Stimulated activated naive B cell treated with anti-CD40 and anti-IgM and Interleukin-4, amounts not matched to agents 10 μg/mL and 1 μg/mL and 100 μg/mL, for 72 hours (primary cell): ENCODE measurements at regions not wholly inside any gene's neighbourhood (a gene's known extent, or its start where the extent isn't known, plus 50 kb on each side); places are given as distances from the start of the nearest gene placed in this dataset.

Experiments used
- ATAC-seq, 2 donors: fragments of 150-1000 bp; cut with Tn5 transposase; replicated peaks; 2 replicates each; pipeline ENCODE4 v1.10.0; 2021; ENCODE audit warnings: moderate library complexity in 1 of 2
- DNase-seq: peaks from one replicate; pipeline ENCODE4 v3.0.0; 2021
- H3K27ac Mint-ChIP-seq: one replicate; pipeline ENCODE4 v1.8.0; 2022; ENCODE audit warnings: mild to moderate bottlenecking, mixed read lengths
- H3K27me3 Mint-ChIP-seq, 2 donors: one replicate each; pipeline ENCODE4 v1.8.0; 2022; ENCODE audit warnings: mixed read lengths in 2 of 2
- H3K36me3 Mint-ChIP-seq, 2 donors: one replicate each; pipeline ENCODE4 v1.8.0; 2022; ENCODE audit warnings: mixed read lengths in 2 of 2, mild to moderate bottlenecking in 1 of 2
- H3K4me1 Mint-ChIP-seq, 2 donors: one replicate each; pipeline ENCODE4 v1.8.0; 2022; ENCODE audit warnings: mixed read lengths in 2 of 2, mild to moderate bottlenecking in 1 of 2
- H3K4me3 Mint-ChIP-seq, 2 donors: one replicate each; pipeline ENCODE4 v1.8.0; 2022; ENCODE audit warnings: mild to moderate bottlenecking in 2 of 2, mixed read lengths in 2 of 2, moderate library complexity in 1 of 2
- H3K9me3 Mint-ChIP-seq, 2 donors: one replicate each; pipeline ENCODE4 v1.8.0; 2022; ENCODE audit warnings: mixed read lengths in 2 of 2, mild to moderate bottlenecking in 1 of 2

DNA sequence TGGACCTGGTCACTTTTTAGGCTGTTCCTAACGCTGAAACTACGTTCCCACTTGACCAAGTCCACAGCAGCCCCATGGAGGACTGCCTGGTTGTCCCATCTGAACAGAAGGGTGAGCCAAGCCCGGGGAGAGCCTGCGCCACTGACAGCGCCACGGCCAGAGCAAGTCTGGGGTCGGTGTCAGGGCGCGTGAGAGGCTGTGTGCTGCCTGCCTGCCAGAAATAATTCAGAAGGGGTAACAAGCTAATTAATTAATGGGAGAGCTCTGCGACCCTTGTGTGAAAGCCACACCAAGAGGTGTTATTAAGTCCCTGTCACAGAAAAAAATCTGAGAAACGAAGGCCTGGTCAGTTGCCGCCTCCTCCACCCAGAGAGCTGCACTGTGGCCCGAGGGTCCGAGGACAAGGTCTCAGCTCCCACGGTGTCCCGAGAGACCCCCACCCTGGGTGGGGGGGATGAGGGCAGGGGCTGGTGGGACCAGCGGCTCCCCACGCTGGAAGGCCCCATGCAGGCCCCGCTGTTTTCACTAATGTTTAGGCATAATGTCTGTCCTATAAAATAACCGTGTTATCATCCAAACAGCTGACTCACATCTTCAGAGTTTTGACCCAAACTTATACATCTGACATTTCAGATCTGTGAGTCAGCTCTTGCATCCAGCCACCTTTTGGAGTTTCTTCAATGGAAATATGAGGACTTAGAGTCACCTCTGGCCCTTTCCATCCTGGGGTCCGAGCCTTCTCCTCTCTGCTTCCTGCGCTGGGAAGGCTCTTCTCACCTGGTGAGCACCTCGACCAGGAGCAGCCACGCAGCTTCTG, 58.5 kb downstream of the DLL1 start:
- H3K36me3 Mint-ChIP-seq: no peaks in the 10 kb centered on the region
- H3K4me3 Mint-ChIP-seq: no peak overlapping the region

GRCh38 chr6:170231293-170232185, 59.3 kb downstream of the DLL1 start:
- Mint-ChIP-seq H3K9me3 (no peaks in the 10 kb centered on the region), H3K4me1 (no peaks in the 10 kb centered on the region), H3K4me3 (no peak overlapping the region), H3K36me3 (no peaks in the 10 kb centered on the region), H3K27me3 (peaks cover 0 to 4% of the 10 kb centered on the region in 2 donors), H3K27ac (no peak overlapping the region)
- DNase-seq (no peak), ATAC-seq (no peak)

More for the DNA sequence above, 58.5 kb downstream of the DLL1 start:
- Mint-ChIP-seq H3K4me1 (no peaks in the 10 kb centered on the region), H3K27ac (no peak overlapping the region), H3K27me3 (peaks cover 0 to 4% of the 10 kb centered on the region in 2 donors), H3K9me3 (no peaks in the 10 kb centered on the region)
- DNase-seq (no peak), ATAC-seq (no peak)

DNA sequence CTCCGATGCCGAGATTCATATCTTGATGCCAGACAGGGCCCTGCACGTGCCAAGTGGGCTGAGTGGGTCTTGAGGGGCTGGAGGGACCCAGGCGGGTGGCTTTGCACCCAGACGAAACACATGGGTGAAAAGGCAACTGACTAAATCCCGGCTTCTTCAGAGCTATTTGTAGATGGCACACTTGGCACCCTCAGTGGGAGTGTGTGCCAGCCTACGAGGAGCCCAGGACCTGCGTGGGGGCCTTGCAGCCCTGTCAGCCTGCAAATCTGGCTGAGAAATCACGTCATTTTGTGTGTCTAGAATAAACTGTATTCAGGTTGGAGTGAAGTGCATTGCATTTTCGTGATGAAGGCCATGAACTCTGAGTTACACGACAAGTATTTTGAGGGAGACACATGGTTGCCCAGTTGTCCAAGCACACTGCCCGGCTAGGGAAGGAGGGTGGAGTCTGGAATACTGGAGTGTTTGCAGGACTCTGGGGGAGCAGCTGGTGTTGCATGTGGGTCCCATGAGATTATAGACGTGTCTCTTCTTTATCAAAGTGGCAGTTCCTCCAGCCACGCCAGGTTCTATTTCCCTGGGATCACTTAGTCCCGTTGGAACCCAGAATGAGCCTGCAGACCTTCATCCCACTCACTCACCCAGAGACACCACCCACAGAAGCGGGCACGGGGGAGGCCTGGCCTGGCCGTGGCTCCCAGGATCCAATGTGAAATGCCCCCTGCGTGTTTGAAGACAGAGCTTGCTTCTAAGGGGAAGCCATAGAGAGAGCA, 60.2 kb downstream of the DLL1 start:
- Mint-ChIP-seq H3K27me3 (peaks cover 0 to 4% of the 10 kb centered on the region in 2 donors), H3K4me1 (no peaks in the 10 kb centered on the region)
- no peak for ATAC-seq

GRCh38 chr6:170229851-170230519, 60.9 kb downstream of the DLL1 start:
- H3K36me3 Mint-ChIP-seq: no peaks in the 10 kb centered on the region
- H3K27me3 Mint-ChIP-seq: peaks cover 0 to 4% of the 10 kb centered on the region in 2 donors
- no peak overlapping the region for H3K4me3 Mint-ChIP-seq
- DNase-seq: no peak
- no peaks in the 10 kb centered on the region for H3K4me1 Mint-ChIP-seq
- ATAC-seq: no peak
- no peak overlapping the region for H3K27ac Mint-ChIP-seq
- H3K9me3 Mint-ChIP-seq: no peaks in the 10 kb centered on the region

More for the DNA sequence above, 60.2 kb downstream of the DLL1 start:
- H3K9me3 Mint-ChIP-seq: no peaks in the 10 kb centered on the region
- H3K36me3 Mint-ChIP-seq: no peaks in the 10 kb centered on the region
- DNase-seq: no peak
- no peak overlapping the region for H3K27ac Mint-ChIP-seq
- no peak overlapping the region for H3K4me3 Mint-ChIP-seq

DNA sequence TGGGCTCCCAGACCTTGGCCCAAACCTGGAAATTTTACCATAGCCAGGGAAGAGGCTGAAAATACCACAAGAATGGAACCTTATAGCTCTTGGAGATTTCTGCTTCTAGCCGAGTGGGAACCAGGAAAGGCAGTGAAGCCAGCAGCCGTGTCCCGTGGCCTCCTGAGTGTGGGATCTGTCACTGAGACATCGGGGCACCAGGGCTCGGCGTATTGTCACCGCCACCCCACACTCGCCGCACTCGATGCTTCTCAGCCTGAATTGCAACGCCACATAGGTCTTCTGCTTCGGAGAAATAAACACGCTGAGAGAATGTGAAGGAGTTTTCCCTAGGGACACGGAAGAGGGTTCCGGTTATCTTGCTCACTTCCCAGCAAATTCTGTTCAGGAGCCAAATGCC, 61.5 kb downstream of the DLL1 start:
- no peaks in the 10 kb centered on the region for H3K4me1 Mint-ChIP-seq
- H3K27ac Mint-ChIP-seq: no peak overlapping the region
- no peaks in the 10 kb centered on the region for H3K36me3 Mint-ChIP-seq
- ATAC-seq (no peak), DNase-seq (no peak)
- no peaks in the 10 kb centered on the region for H3K9me3 Mint-ChIP-seq
- peaks cover 0 to 4% of the 10 kb centered on the region in 2 donors for H3K27me3 Mint-ChIP-seq
- no peak overlapping the region for H3K4me3 Mint-ChIP-seq

- H3K4me3 Mint-ChIP-seq: no peak overlapping the region
- no peaks in the 10 kb centered on the region for H3K4me1 Mint-ChIP-seq
- no peak overlapping the region for H3K27ac Mint-ChIP-seq
- ATAC-seq (no peak), DNase-seq (no peak)
- peaks cover 0 to 4% of the 10 kb centered on the region in 2 donors for H3K27me3 Mint-ChIP-seq
- no peaks in the 10 kb centered on the region for H3K36me3 Mint-ChIP-seq
- H3K9me3 Mint-ChIP-seq: no peaks in the 10 kb centered on the region
Observed at GRCh38 chr6:170228946-170229310, 62.0 kb downstream of the DLL1 start.

DNA sequence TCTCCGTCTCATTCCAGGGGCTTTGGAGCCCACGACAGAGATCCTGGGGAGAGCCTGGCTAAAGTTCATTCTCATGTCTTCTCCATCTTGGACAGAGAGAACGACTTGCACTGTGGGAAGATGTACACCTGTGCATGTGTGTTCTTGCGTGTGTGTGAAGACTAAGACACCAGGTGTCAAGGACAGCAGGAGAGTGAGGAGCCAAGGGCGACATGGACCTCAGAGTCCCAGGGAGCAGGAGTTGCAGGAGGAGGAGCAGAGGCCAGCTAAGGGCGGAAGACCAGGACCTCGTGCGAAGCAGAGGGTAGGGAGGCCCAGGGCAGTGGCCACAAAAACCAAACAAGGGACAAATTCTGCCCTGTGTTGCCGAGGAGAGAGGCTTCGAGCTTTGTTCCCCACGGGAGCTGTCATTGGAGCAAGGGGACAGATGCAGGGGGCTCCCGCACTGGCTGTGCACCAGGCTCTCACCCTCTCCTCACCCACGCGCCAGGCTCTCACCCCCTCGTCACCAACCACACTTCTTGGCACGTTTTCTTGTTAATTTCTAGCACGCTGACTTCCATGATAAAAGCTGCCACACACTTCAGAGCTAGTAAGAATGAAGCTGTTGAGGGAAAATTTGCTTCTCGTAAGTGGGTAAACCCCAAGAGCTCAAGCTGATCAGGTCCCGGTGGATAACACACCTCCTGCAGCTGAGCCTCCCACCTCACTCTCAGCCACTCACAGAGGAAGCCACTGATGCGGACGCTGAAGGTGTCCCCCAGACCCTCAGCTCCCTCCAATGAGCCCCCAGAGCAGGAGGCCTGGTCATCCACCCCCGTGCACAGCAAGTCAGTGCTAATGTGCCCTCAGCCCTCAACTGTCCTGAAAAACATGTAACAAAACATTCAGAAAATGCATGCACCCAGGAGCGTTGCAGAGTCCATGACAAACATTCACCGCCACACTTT, 62.6 kb downstream of the DLL1 start:
- Mint-ChIP-seq H3K4me3 (no peak overlapping the region), H3K27ac (no peak overlapping the region), H3K36me3 (no peaks in the 10 kb centered on the region), H3K9me3 (no peaks in the 10 kb centered on the region), H3K27me3 (peaks cover 0 to 1% of the 10 kb centered on the region in 2 donors), H3K4me1 (peaks cover 0 to under 1% of the 10 kb centered on the region in 2 donors)
- no peak for DNase-seq
- ATAC-seq: no peak

DNA sequence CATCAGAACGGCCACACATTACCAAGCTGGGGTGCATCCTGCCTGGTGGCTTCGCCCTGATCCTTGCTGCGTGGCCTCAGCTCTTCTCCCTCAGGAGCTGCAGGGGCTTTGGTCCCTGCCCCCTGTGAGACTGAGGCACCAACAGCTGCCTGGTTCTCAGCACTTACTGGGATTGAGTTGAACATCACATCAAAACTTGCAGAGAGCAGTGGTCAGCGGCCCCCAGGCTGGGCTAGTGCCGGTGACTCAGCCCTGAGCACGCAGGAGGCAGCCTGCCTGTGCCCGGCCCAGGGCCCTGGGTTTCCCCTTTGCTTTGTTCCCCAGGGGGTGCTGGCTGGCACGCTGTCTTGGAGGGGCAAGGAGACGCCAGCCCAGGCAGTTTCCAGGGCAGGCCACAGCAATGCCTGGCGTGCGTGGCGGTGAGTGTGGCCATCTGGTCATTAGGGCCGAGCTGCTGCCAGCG, 63.3 kb downstream of the DLL1 start:
- Mint-ChIP-seq H3K27ac (no peak overlapping the region), H3K27me3 (no peaks in the 10 kb centered on the region), H3K4me3 (no peak overlapping the region), H3K36me3 (no peaks in the 10 kb centered on the region), H3K4me1 (peaks cover 0 to 3% of the 10 kb centered on the region in 2 donors), H3K9me3 (no peaks in the 10 kb centered on the region)
- no peak for ATAC-seq
- DNase-seq: no peak

GRCh38 chr6:170226647-170227046, 64.2 kb downstream of the DLL1 start:
- ATAC-seq: no peak
- no peak overlapping the region for H3K27ac Mint-ChIP-seq
- H3K9me3 Mint-ChIP-seq: no peaks in the 10 kb centered on the region
- H3K36me3 Mint-ChIP-seq: no peaks in the 10 kb centered on the region
- no peak for DNase-seq
- H3K4me1 Mint-ChIP-seq: peaks cover 0 to 3% of the 10 kb centered on the region in 2 donors
- no peak overlapping the region for H3K4me3 Mint-ChIP-seq
- no peaks in the 10 kb centered on the region for H3K27me3 Mint-ChIP-seq

DNA sequence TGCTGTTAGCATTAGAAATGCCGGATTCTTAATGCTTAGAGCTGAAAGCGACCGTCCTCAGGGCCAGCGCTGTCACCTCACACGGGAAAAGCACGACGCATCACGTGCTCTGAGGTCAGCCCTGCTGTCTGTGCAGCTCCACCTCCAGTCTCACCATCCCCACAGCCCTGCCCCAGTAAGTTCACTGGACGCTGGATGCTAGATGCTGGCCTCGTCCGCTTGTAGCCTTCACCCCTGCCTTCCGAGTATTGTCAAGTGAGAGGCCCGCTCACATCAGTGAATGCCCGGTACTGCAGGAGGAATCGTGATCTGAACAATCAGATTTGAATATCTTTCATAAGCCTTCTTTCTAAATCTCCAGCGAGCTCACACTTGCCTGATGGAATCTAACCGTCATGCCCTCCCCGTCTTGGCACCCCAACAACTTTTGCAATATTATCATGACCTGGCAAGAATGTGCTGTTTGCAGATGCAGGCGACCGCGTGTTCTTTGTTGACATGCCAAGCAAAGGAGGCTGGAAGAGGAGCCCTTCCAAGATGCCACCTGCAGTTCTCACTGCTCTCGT, 64.9 kb downstream of the DLL1 start:
- H3K4me3 Mint-ChIP-seq: no peak overlapping the region
- ATAC-seq (no peak), DNase-seq (no peak)
- H3K27me3 Mint-ChIP-seq: no peaks in the 10 kb centered on the region
- peaks cover 0 to 3% of the 10 kb centered on the region in 2 donors for H3K4me1 Mint-ChIP-seq
- no peaks in the 10 kb centered on the region for H3K36me3 Mint-ChIP-seq
- no peak overlapping the region for H3K27ac Mint-ChIP-seq
- H3K9me3 Mint-ChIP-seq: no peaks in the 10 kb centered on the region

- Mint-ChIP-seq H3K4me1 (peaks cover 0 to 3% of the 10 kb centered on the region in 2 donors), H3K4me3 (no peak overlapping the region), H3K9me3 (no peaks in the 10 kb centered on the region), H3K27me3 (no peaks in the 10 kb centered on the region), H3K36me3 (no peaks in the 10 kb centered on the region), H3K27ac (no peak overlapping the region)
- ATAC-seq: peak; percentile 28 to 29
- DNase-seq: no peak
Observed at GRCh38 chr6:170224694-170225660, 65.9 kb downstream of the DLL1 start.
